Forelimb muscle (tissue), 1 donor: ENCODE measurements at regions not wholly inside any gene's neighbourhood (a gene's known extent, or its start where the extent isn't known, plus 50 kb on each side); places are given as distances from the start of the nearest gene placed in this dataset.
"Not testable (repeated sequence)": the region's sequence is repeated elsewhere in the genome, so short reads cannot be mapped to it uniquely, and the experiment has no call there.

ENCODE experiments used
- DNase-seq: peaks from one replicate; pipeline ENCODE4 v3.0.0-alpha.2; 2013; ENCODE audit warnings: low read depth

DNA sequence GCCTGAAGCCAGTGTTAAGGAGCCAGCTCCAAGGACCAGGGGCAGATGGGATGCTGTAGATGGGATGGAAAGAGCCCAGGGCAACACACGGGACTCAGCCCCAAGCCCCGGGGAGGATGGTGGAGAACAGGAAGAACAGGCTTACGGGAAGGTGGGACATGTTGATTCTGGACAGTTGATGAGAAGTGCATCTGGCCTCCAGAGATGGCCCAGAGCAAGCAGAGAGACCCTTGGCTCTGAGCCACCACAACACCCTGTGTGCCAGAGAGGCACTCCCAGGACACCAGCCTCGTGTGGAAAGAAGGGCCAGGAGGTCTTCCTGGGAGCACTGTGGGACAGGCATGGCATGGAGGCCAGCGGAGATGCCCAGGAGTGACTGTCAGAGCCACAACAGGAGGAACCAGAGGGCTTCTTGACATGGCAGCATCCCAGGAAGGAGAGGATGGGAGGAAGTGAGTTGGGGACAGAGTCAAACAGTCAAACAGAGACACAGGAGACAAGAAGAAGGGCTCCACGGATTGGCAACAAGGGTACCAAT lies 156.3 kb upstream of the MVB12B start:
- DNase-seq, result no peak

DNA sequence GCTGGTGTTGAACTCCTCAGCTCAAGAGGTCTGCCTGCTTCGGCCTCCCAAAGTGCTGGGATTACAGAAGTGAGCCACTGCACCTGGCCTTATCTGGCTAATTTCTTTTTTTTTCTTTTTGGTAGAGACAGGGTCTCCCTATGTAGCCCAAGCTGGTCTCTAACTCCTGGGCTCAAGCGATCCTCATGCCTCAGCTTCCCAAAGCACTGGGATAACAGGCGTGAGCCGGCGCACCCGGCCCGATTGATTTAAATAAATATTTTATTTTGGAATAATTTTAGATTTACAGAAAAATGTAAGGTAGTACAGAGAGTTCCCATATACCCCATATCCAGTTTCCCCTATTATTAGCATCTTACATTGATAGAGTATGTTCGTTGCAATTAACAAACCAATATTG lies 155.0 kb upstream of the MVB12B start:
- no peak for DNase-seq

DNA sequence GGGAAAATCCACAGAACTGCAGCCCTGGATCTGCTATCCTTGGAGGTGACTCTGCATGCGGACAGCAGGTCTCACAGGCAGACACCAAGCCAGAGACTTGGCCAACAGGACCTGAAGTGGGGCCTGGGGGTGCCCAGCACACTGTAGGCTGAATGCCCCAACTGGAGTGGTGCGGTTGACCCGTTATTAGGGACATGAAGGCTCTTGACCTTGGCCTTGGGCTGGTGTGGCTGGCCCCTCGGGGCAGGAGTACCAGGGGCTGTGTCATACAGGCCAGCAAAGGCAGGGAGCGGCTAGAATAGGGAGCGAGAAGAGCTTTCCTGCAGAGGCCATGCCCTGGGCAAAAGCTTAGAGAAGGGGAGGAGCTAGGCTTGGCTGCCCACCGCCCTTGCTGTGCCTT lies 153.2 kb upstream of the MVB12B start:
- no peak for DNase-seq

DNA sequence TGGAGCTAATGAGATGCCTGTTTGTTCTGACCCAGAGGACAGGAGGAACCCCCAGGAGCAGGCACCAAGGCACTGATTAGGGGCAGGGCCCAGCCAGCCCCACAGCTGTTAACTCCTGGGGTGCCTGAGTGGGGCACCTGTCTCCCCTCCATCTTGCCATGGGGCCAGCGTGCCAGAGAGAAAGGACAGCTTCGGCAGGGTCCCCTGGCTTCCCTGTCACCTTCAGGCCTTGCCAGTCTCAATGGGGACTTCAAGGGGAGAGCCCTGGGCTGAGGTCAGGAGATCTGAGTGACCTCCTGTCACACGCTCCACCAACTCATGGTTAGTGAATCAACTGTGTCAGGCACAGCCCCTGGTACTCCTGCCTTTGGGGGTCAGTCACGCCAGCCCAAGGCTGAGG lies 152.7 kb upstream of the MVB12B start:
- no peak for DNase-seq

- no peak for DNase-seq
Observed at GRCh38 chr9:126183266-126183665, 143.4 kb upstream of the MVB12B start.

GRCh38 chr9:126190994-126191393 lies 135.6 kb upstream of the MVB12B start:
- not testable (repeated sequence) for DNase-seq

DNA sequence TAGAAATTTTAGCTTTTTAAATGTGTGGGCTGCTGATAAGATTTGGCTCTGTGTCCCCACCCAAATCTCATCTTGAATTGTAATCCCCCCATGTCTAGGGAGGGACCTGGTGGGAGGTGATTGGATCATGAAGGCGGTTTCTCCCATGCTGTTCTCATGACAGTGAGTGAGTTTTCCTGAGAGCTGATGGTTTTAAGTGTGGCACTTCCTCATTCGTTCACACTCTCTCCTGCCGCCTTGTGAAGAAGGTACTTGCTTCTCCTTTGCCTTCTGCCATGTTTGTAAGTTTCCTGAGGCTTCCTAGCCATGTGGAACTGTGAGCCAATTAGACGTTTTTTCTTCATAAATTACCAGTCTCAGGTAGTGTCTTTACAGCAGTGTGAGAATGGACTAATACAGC lies 127.8 kb upstream of the MVB12B start:
- no peak for DNase-seq

DNA sequence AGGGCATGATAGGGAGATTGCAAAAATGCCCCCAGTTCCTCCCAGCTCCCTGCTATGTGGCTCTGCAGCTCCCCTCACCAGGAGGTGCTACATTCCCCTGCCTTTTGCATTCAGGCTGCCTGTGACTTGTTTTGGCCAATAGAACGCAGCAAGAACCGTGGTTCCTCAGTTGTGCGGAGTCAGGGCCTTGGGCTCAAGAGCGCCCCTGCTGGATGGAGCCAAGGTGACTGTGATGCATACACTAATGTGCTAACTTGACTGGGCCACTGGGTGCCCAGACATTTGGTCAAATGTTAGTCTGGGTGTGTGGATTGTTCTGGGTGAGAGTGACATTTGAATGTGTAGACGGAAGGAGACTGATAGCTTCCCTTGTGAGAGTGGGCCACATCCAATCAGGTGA lies 123.3 kb upstream of the MVB12B start:
- DNase-seq, result no peak

DNA sequence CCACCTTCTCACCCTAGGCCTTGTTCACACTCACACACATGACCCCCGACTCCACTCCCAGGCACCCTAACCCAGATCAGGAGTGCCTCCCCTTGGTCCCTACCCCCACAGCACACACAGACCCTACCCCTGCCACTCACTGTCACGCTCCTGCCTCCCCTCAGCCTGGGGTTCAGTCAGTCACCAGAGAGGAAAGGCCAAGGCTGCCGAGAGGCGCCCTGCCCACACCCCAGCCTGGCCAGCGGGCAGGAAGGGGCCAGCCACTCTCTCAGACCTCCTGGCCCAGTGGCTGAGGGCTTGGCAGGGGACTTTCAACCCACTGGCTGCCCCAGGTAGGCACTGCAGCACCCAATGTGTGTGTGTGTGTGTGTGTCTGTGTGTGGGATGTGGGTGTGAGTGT lies 122.4 kb upstream of the MVB12B start:
- no peak for DNase-seq

GRCh38 chr9:126204708-126205225 lies 121.9 kb upstream of the MVB12B start:
- no peak for DNase-seq

GRCh38 chr9:126205265-126205664 lies 121.4 kb upstream of the MVB12B start:
- DNase-seq, result no peak

DNA sequence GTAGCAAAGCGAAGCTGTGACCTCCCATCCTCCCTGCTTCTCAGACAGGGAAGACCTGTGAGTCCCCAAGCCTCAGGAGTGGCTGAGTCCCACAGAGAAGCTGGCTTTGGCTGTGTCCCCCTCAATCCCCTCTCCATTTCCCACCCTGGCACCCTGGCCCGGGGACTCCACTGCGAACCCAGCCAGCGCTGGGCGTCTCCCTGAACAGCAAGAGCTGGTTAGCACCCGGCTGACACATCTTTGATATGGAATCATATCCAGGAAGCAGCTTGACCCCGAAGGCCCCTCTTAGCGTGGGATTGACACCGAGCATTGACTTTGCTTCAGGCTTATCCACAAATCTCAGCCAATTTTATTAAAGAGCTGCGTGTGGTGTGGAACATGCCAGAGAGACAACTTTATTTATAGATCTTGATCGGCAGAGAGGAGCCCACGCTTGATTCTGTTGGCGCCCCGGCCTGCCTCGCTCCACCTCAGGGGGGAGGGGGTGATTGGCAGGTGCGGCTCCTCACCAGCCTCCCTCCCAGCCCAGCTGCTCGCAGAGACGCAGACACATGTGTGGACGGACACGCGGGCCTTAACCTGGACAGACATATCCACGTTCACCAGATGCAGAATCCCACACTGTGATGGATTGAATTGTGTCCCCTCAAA lies 120.7 kb upstream of the MVB12B start:
- DNase-seq, result no peak

GRCh38 chr9:126207256-126207655 lies 119.4 kb upstream of the MVB12B start:
- no peak for DNase-seq

DNA sequence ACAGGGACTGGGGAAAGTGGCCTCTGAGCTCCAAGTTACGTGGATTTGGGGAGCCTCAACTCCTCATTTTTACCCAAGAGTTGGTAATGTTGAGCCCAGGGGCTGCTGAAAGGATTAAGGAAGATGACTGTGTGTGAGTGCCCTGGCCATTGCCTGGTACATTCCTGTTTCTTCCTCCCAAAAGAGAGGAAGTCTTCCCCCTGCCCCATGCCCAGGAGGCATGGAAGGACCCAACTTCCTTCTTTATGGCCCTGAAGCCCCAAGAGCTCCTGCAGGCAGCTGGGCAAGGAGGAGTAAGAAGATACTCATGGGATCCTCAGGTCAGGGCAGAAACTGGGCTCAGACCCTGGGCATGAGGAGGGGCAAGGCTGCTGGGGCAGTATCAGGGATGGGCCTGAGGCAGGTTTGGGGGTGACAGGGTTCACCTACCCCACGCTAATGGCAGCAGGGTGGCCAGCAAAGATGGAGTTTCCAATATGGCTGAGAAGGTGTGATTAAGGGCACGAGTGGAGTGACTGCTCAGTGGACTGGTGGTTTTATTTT lies 118.3 kb upstream of the MVB12B start:
- DNase-seq, result no peak

GRCh38 chr9:126211441-126212074 lies 115.1 kb upstream of the MVB12B start:
- no peak for DNase-seq

GRCh38 chr9:126215486-126215885 lies 111.1 kb upstream of the MVB12B start:
- DNase-seq, result no peak

DNA sequence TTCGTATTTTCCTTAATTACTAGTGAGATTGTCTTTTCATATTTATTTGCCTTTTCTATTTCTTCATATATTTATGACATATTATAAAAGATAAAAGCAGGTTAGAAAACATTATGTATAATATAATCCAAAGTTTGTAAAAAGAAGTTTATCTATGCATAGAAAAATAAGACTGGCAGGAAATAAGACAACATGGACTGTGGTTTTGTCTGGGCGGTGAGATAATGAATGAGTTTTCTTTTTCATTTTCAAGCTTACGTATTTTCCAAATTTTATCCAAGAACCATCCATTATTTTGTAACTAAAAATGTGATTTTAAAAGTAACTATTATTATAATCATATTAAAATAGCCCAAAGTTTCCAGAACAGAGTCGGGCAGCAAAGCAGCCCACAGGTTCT lies 109.8 kb upstream of the MVB12B start:
- no peak for DNase-seq

GRCh38 chr9:126217250-126217653 lies 109.4 kb upstream of the MVB12B start:
- DNase-seq, result no peak

DNA sequence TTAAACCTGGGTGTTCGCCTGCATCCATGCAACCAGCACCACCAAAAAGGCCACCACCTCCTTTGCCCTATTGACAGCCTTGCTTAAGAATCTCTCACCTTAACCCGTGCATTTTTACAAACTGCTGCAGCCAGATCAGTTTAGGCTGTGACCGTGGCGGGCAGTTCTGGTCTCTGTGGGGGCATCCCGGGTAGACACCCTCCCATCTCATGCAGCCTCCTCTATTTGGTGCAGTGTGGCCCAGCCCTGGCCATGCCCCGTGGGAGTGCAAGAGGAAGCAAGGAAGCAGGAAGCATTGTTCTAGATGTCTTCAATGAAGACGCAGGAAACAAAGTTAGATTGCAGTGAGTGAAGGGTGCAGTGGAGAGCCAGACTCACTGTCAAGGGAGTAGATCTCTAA lies 108.8 kb upstream of the MVB12B start:
- no peak for DNase-seq

DNA sequence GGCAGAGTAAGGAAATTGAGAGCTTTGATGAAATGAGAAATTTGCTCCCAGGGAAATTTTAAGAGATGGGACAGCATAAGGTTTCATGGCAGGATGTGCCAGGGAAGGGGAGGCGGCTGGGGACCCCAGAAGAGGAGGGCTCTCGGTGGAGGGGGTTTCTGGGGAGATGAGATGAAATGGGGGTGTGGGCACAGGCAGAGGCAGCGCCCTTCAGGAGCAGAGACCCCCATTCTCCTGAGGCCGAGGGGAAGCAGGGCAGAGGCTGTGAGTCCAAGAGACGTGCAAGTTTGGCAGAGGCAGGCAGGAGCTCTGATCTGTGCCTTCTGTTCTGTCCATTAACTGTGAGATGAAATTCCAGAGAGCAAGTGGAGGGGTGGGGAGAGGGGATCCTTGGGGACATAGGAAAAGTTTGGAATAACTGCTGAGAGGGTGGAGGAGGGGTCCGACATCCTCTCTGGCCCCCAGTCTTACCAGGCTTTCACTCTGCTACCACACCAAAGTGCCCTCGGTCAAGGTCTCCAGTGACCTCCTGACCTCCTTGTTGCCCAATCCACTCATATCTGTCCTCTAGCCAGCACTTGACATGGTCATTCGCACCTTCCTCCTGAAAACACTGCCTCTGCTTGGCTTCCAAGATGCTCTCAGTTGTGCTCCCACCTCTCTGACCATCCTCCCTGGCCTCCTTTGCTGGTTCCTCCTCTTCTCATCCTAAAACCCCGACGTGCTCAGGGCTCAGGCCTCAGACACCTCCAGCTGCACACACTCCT lies 108.1 kb upstream of the MVB12B start:
- no peak for DNase-seq

- no peak for DNase-seq
Observed at GRCh38 chr9:126219166-126219565, 107.5 kb upstream of the MVB12B start.

GRCh38 chr9:126219648-126220063 lies 107.0 kb upstream of the MVB12B start:
- DNase-seq, result no peak
